Muscle of leg (tissue), 3 donors: ENCODE measurements at regions not wholly inside any gene's neighbourhood (a gene's known extent, or its start where the extent isn't known, plus 50 kb on each side); places are given as distances from the start of the nearest gene placed in this dataset.
"Not testable (repeated sequence)": the region's sequence is repeated elsewhere in the genome, so short reads cannot be mapped to it uniquely, and the experiment has no call there.

Experiments
- DNase-seq: peaks from one replicate; pipeline ENCODE4 v3.0.0; 2013
- H3K27ac ChIP-seq: one replicate; pipeline ENCODE4 v1.5.1; 2013; ENCODE audit warnings: mild to moderate bottlenecking, low read length, control low read depth
- H3K27me3 ChIP-seq: one replicate; pipeline ENCODE4 v1.6.1; 2013; ENCODE audit warnings: low read length; ENCODE audit not compliant: control insufficient read depth, insufficient read depth
- H3K36me3 ChIP-seq: one replicate; pipeline ENCODE4 v1.6.1; 2013; ENCODE audit warnings: low read length; ENCODE audit not compliant: control insufficient read depth, insufficient read depth
- H3K4me1 ChIP-seq: one replicate; pipeline ENCODE4 v1.6.1; 2013; ENCODE audit warnings: low read length; ENCODE audit not compliant: control insufficient read depth, insufficient read depth
- H3K4me3 ChIP-seq: one replicate; pipeline ENCODE4 v1.5.1; 2013; ENCODE audit warnings: low read length, control low read depth
- H3K9me3 ChIP-seq: replicated peaks from 2 replicates; pipeline ENCODE4 v1.6.1; 2013; ENCODE audit warnings: low read depth, low read length; ENCODE audit not compliant: control insufficient read depth
- WGBS: methylation state at CpG from one replicate; pipeline ENCODE4 v1.1.5; 2013; ENCODE audit warnings: missing lambda C conversion rate; ENCODE audit not compliant: insufficient coverage; 5-methylcytosine and 5-hydroxymethylcytosine counted together

GRCh38 chr10:29816801-29817558 is 182.2 kb upstream of the SVIL start:
- H3K4me3 ChIP-seq: no peak overlapping the region
- WGBS: 76% methylated on average over 13 of the region's 14 CpGs
- H3K27ac ChIP-seq: no peak overlapping the region
- H3K36me3 ChIP-seq: no peaks in the 10 kb centered on the region
- H3K4me1 ChIP-seq: peaks cover 24% of the 10 kb centered on the region
- no peaks in the 10 kb centered on the region for H3K27me3 ChIP-seq
- H3K9me3 ChIP-seq: no peaks in the 10 kb centered on the region
- DNase-seq: no peak

- Histone ChIP-seq H3K4me1 (peaks cover 24% of the 10 kb centered on the region), H3K36me3 (no peaks in the 10 kb centered on the region), H3K9me3 (no peaks in the 10 kb centered on the region), H3K27me3 (no peaks in the 10 kb centered on the region), H3K27ac (no peak overlapping the region), H3K4me3 (no peak overlapping the region)
- no CpG with 5 or more reads among the region's 2 CpGs for WGBS
- no peak for DNase-seq
Observed at GRCh38 chr10:29815572-29815971, 180.8 kb upstream of the SVIL start.

DNA sequence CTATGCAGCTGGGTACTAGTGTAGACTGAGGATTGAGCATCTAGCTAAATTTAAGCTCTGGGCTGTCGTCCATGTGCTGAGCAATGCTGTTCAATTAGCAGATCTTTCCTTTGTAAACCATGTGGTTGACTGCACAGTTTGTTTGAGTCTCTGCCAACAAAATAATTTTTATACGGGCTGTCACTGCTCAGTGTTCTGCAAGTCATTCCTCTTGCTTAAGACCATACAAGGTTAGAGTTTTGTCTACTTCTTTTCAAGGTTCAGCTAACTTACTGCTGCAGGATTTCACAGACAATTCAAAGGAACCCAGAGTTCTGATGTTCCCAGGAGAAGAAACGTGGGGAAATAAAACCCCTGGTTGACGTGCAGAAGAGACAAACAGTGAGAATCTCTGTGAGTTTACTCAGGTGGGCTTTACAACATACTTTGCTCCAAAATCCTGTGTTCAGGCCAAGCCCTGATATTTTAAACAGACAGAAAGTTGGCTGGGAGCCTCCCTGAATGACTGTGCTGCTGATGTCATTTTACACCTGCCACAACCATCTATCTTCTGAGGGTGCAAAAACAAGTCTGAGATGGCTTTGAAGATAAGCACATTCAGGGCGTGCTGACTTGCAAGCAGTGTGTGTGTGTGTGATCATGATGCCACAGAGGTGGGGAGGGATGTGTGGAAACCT is 177.1 kb upstream of the SVIL start:
- peaks cover 20% of the 10 kb centered on the region for H3K4me1 ChIP-seq
- H3K27me3 ChIP-seq: peaks cover 2% of the 10 kb centered on the region
- no peaks in the 10 kb centered on the region for H3K9me3 ChIP-seq
- DNase-seq: peak; percentile 86
- 18% methylated on average over 4 of the region's 5 CpGs for WGBS
- no peaks in the 10 kb centered on the region for H3K36me3 ChIP-seq
- no peak overlapping the region for H3K4me3 ChIP-seq
- H3K27ac ChIP-seq: peak overlapping the region; percentile 75

DNA sequence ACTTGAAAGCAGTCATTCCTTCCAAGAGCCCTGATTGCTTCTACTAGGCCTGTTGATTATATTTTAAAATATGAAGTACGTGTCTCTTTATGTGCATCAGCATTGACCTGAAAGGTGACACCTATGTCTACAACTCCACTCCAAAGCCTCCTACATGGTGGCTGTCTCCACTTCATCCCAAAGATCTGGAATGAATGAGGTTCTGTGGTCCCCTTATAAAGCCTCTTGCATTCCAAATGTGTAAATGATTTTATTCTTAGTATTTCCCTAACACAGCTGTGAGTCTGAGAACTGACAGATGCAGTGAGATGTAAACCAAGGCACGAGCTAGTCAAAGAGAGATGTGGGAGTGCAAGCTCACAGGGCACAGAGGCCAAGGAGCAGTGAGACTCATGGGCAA is 176.0 kb upstream of the SVIL start:
- peaks cover 24% of the 10 kb centered on the region for H3K4me1 ChIP-seq
- H3K27ac ChIP-seq: no peak overlapping the region
- no peak overlapping the region for H3K4me3 ChIP-seq
- peaks cover 4% of the 10 kb centered on the region for H3K27me3 ChIP-seq
- no peaks in the 10 kb centered on the region for H3K36me3 ChIP-seq
- 44% methylated on average over 1 of the region's 2 CpGs for WGBS
- H3K9me3 ChIP-seq: no peaks in the 10 kb centered on the region
- DNase-seq: no peak

DNA sequence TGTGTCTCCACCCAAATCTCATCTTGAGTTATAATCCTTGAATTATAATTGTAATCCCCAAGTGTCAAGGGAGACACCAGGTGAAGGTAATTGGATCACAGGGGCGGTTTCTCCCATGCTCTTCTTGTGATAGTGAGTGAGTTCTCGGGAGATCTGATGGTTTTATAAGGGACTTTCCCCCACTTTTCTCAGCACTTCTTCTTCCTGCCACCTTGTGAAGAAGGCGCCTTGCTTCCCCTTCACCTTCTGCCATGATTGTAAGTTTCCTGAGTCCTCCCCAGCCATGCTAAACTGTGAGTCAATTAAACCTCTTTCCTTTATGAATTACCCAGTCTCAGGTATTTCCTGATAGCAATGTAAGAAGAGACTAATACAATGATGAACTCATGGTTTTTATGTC is 175.5 kb upstream of the SVIL start:
- H3K27me3 ChIP-seq, H3K36me3 ChIP-seq, H3K27ac ChIP-seq, DNase-seq, H3K9me3 ChIP-seq, H3K4me3 ChIP-seq: not testable (repeated sequence)
- H3K4me1 ChIP-seq: peaks cover 30% of the 10 kb centered on the region
- WGBS: no CpG with 5 or more reads among the region's 3 CpGs

- H3K36me3 ChIP-seq: no peaks in the 10 kb centered on the region
- 82% methylated on average over 3 of the region's 5 CpGs for WGBS
- no peak for DNase-seq
- H3K27me3 ChIP-seq: peaks cover 4% of the 10 kb centered on the region
- no peaks in the 10 kb centered on the region for H3K9me3 ChIP-seq
- H3K4me1 ChIP-seq: peaks cover 38% of the 10 kb centered on the region
- no peak overlapping the region for H3K27ac ChIP-seq
- H3K4me3 ChIP-seq: no peak overlapping the region
Observed at GRCh38 chr10:29809383-29809782, 174.6 kb upstream of the SVIL start.

- no CpG with 5 or more reads among the region's 2 CpGs for WGBS
- H3K36me3 ChIP-seq: no peaks in the 10 kb centered on the region
- no peak for DNase-seq
- H3K9me3 ChIP-seq: no peaks in the 10 kb centered on the region
- peaks cover 41% of the 10 kb centered on the region for H3K4me1 ChIP-seq
- H3K27me3 ChIP-seq: peaks cover 4% of the 10 kb centered on the region
- no peak overlapping the region for H3K4me3 ChIP-seq
- H3K27ac ChIP-seq: no peak overlapping the region
Observed at GRCh38 chr10:29807163-29807806, 172.5 kb upstream of the SVIL start.

DNA sequence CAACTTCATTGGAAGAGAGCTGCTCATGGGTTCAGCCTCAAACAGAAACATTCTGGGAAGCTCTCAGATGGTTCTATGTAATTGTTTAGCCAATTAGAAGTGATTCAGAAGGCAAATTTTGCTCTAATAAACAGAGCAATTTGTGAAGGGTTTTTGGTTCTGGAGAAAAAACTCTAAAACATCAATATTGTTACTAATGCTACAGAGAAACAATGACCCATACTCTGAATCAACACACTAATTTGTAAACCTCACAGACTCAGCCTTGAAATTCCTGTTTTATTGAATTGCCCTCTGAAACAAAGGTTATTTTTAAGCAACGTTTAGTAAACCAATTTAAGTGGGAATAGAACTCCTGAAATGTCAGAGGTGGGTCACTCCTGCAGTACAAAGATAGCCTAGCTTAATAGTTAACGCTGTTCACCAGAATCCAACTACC is 171.6 kb upstream of the SVIL start:
- Histone ChIP-seq H3K9me3 (no peaks in the 10 kb centered on the region), H3K27me3 (peaks cover 4% of the 10 kb centered on the region), H3K4me1 (peaks cover 33% of the 10 kb centered on the region), H3K36me3 (no peaks in the 10 kb centered on the region), H3K27ac (no peak overlapping the region), H3K4me3 (no peak overlapping the region)
- no CpG with 5 or more reads among the region's 2 CpGs for WGBS
- DNase-seq: no peak

GRCh38 chr10:29805134-29805723 is 170.5 kb upstream of the SVIL start:
- no peaks in the 10 kb centered on the region for H3K9me3 ChIP-seq
- H3K4me1 ChIP-seq: peaks cover 26% of the 10 kb centered on the region
- WGBS: 83% methylated on average over 4 of the region's 5 CpGs
- H3K27me3 ChIP-seq: peaks cover 4% of the 10 kb centered on the region
- H3K36me3 ChIP-seq: no peaks in the 10 kb centered on the region
- no peak overlapping the region for H3K4me3 ChIP-seq
- DNase-seq: no peak
- H3K27ac ChIP-seq: no peak overlapping the region
